ENCODE measurements at regions not wholly inside any gene's neighbourhood (a gene's known extent, or its start where the extent isn't known, plus 50 kb on each side); places are given as distances from the start of the nearest gene placed in this dataset.
"Not testable (repeated sequence)": the region's sequence is repeated elsewhere in the genome, so short reads cannot be mapped to it uniquely, and the experiment has no call there.

DNA sequence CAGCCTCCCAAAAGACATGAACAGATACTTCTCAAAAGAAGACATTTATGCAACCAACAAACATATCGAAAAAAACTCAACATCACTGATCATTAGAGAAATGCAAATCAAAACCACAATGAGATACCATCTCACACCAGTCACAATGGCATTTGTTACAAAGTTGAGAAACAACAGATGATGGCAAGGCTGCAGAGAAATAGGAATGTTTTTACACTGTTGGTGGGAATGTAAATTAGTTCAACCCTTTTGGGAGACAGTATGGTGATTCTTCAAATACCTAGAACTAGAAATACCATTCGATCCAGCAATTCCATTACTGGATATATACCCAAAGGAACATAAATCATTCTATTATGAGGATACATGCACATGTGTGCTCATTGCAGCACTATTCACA lies 1349.2 kb upstream of the GJE1 start:
- not testable (repeated sequence) for DNase-seq

GRCh38 chr6:140782941-140783340 lies 1349.8 kb upstream of the GJE1 start:
- DNase-seq: no peak

DNA sequence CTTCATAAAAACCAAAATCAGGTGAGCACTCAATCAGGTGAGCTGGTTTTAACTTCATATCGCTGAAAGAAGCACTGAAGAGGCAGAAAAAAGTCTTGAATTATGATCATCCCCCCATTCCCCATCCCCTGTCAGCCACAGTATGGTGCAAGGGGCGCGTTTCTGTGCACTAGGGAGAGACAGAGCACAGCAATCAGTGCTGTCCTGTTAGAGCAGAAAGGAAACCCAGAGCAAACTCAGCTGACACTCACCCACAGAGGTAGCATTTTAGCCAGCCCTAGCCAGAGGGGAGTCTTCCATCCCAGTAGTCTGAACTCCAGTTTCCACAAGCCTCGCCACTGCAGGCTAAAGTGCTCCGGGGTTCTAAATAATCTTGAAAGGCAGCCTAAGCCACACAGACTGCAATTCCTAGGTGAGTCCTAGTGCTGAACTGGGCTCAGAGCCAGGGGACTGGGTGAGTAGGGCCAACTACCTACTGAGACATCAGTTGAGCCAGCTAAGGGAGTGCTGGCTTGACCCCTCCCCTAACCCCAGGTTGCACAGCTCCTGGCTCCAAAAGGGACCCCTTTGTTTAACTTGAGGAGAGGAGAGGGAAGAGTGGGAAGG lies 1352.6 kb upstream of the GJE1 start:
- DNase-seq: peak in 1 of 2 experiments; percentile 4

DNA sequence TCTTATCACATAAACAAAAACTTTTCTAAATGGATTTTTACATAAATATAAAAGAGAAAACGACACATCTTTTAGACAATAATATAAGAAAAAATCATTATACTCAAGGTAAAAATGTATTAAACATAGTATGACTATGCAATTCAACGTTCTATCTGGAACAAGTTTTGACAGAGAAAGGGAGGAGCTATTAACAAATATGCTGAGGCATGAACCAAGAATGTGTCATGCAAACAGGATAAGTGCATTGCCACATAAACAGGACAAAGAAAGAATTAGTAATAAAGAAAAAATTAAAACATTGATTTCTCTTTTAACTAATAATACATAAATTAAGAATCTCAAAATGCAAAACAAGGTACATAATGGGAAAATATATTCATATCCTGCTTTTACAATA lies 1353.4 kb upstream of the GJE1 start:
- DNase-seq: no peak

DNA sequence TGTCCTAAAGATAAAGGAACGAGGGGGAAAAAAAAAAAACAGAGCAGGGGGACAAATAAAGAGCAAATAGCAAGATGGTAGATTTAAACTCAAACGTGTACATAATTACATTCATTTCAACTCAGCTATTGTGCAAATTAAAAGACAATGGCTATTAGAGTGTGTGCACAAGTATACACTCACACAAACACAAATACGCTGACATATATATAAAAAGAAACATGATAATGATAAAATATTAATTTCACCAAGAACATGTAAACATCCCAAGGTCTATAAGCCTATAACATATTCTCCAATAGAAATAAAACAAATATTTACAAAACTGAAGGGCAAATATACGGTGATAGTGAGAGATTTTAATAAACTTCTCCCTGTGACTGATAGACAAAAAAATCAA lies 1354.9 kb upstream of the GJE1 start:
- no peak for DNase-seq

GRCh38 chr6:140775061-140775460 lies 1357.7 kb upstream of the GJE1 start:
- DNase-seq: no peak

- DNase-seq: peak; percentile 5 to 61
Measured at GRCh38 chr6:140774080-140774505, 1358.6 kb upstream of the GJE1 start.

- DNase-seq: no peak
Measured at GRCh38 chr6:140773276-140773675, 1359.4 kb upstream of the GJE1 start.

DNA sequence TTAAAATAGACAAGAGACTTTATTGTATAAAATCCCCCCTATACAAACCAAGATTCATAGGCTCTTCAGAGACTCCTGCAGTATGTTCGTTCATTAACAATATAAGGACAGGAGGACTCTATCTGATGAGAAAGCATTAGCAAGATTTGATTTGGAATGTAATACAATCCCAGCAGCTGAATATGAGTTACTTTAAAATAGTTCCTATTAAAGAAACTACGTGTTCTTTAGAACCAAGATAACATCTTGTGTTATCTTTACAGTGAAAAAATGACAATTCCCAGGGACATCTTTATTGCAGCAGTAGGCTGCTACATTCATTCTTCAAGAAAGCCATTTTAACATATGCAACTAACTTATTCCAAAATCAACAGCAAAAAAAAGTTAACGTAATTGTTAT lies 1360.1 kb upstream of the GJE1 start:
- DNase-seq: no peak

DNA sequence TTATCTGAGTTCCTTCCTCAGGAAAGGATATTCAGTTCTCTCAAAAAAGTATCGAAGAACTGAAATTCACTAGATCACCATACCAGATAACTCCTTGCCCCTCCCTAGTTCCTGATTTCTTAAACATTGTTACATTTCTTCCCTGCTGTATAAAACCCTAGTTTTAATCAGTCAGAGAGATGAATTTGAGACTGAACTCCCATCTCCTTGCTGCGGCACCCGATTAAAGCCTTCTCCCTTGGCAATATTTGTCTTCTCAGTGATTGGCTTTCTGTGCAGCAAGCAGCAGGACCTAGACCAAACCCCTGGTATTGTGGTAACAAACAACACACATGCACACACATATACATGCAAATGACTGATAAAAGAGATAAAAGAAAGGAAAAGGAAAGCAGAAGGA lies 1364.6 kb upstream of the GJE1 start:
- no peak for DNase-seq

DNA sequence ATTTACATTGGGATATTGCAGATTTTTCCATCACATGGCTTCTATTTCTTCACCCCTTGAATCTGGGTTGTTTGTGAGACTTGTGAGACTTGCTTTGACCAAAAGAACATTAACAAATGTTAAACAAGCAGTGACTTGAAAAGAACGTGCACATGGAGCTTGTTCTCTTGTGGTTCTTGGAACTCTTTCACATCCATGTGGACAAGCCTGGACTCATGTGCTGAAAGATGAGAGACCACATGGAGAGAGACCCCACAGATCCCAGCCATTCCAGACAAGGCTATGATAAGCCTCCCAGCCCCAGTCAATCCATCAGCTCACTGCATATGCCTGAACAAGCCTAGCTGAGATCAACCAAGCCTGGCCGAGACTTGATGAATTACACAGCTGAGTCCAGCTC lies 1365.7 kb upstream of the GJE1 start:
- DNase-seq: no peak

GRCh38 chr6:140758169-140758877 lies 1374.4 kb upstream of the GJE1 start:
- DNase-seq: no peak

DNA sequence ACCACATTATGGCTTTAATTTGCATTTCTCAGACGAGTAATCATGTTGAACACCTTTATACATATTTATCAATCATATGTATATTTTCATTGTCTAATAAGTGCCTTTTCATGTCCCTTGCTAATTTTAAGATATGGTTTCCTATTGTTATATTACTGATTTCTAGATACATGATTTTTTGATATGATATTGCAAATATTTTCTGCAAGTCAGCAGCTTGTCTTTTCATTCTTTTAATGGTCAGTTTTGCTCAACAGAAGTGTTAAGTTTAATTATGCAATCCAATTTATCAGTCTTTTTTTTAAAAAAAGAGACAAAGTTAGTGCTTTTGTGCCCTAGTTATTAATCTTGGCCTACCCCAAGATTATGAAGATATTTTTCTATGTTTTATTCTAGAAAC lies 1377.8 kb upstream of the CITED2 start:
- no peak for DNase-seq

DNA sequence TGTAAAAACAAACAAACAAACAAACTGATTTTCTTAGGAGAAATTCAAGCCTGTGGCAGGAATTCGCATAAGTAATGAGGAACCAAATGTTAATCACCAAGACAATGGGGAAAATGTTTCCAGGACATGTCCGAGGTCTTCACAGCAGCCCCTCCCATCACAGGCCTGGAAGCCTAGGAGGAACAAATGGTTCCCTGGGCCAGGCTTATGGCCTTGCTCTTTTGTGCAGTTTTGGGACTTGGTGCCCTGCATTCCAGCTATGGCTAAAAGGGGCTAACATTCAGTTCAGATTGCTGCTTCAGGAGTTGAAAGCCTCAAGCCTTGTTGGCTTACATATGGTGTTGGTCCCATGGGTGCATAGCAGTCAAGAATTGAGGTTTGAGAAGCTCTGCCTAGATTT lies 1372.7 kb upstream of the CITED2 start:
- no peak for DNase-seq

DNA sequence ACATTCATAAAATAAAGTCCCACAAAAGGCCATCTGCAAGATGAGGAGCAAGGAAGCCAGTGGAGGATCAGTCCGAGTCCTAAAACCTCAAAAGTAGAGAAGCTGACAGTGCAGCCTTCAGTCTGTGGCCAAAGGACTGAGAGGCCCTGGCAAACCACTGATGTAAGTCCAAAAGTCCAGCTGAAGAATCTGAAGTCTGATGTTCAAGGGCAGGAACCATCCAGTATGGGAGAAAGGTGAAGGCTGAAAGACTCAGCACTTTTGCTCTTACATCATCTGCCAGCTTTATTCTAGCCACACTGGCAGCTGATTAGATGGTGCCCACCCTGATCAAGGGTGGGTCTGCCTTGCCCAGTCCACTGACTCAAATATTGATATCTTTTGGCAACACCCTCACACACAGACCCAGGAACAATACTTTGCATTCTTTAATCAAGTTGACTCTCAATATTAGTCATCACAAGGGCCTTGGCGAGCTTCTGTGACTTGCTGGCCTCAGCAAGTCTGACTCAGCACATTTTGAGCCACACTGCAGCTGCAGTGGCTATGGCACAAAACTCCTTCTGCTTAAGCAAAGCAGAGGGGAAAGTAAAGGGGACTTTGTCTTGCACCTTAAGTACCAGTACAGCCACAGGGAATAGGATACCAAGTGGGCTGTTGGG lies 1370.3 kb upstream of the CITED2 start:
- DNase-seq: no peak

- DNase-seq: no peak
Measured at GRCh38 chr6:140736231-140736630, 1361.8 kb upstream of the CITED2 start.

- DNase-seq: no peak
Measured at GRCh38 chr6:140732991-140733390, 1358.5 kb upstream of the CITED2 start.

DNA sequence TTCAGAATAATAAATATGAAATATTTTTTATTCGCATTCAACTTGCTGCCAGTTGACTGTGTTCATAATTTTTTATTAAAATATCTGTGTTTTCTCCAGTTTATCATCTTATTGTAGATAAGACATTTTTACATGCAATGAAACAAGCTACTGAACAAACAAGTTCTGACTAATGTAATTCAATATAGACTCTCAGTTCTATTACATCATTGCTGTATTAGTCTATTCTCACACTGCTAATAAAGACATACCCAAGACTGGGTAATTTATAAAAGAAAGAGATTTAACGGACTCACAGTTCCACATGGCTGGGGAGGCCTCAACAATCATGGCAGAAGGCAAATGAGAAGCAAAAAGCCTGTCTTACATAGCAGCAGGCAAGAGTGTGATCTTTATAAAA lies 1357.7 kb upstream of the CITED2 start:
- DNase-seq: no peak

- no peak for DNase-seq
Measured at GRCh38 chr6:140731741-140732140, 1357.3 kb upstream of the CITED2 start.

- DNase-seq: no peak
Measured at GRCh38 chr6:140729521-140729920, 1355.1 kb upstream of the CITED2 start.

DNA sequence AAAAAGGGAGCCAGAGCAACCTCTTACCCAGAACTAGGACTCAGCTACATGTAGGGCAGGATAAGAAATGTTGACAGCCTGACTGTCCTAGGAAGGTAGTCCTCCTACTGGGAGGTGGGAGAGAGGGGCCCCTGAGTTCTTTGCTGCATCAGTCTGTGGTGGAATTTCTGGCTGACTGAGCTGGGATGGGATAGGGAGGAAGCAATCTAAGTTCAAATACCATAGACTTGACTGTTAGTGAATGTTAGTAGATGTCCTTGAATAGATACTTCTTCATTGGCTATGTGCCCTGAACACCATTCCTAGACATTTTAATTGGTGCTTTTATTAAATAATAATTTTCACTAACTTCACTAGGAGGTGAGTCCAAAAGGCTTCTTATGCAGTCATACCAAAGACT lies 1343.6 kb upstream of the CITED2 start:
- no peak for DNase-seq

DNA sequence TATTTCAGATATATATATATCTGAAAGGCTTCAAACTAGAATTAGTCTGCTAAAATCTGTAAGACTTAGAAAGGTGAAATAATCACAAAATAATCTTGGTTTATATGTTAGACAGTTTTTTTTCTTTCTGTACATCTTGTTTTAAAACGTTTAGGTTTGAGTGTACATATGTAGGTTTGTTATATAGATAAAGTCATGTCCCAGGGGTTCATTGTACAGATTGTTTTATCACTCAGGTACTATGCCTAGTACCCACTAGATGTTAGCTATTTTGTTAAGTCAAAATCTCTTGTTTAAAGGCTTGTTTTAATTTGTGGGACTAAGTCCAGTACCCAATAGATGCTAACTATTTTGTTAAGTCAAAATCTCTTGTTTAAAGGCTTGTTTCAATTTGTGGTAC lies 1339.0 kb upstream of the CITED2 start:
- no peak for DNase-seq

GRCh38 chr6:140711019-140711613 lies 1336.7 kb upstream of the CITED2 start:
- DNase-seq: no peak

- no peak for DNase-seq
Measured at GRCh38 chr6:140708441-140708840, 1334.0 kb upstream of the CITED2 start.

All from NCI-H2081 (cell line).